Prostate gland (tissue), 2 donors: ENCODE measurements at regions not wholly inside any gene's neighbourhood (a gene's known extent, or its start where the extent isn't known, plus 50 kb on each side); places are given as distances from the start of the nearest gene placed in this dataset.

Experiments
- DNase-seq: peaks from one replicate; pipeline ENCODE4 v3.0.0-alpha.2; 2019; ENCODE audit warnings: low spot score
- H3K27ac ChIP-seq, 2 donors: fragments of 200-600 bp; sonication (generic); 2 replicates each; pipeline ENCODE4 v1.5.1; 2017 to 2019
- H3K27me3 ChIP-seq: fragments of 200-600 bp; sonication (generic); replicated peaks from 2 replicates; pipeline ENCODE4 v1.5.1; 2019; ENCODE audit not compliant: insufficient read depth
- H3K36me3 ChIP-seq, 2 donors: fragments of 200-600 bp; sonication (generic); 1 replicate in 1 of 2; 2 replicates in 1 of 2; pipeline versions ENCODE4 v1.5.1 to v1.8.1; 2017 to 2019
- H3K4me1 ChIP-seq: fragments of 200-600 bp; sonication (generic); replicated peaks from 2 replicates; pipeline ENCODE4 v1.5.1; 2019
- H3K4me3 ChIP-seq, 2 donors: fragments of 200-600 bp; sonication (generic); 2 replicates each; pipeline ENCODE4 v1.5.1; 2017 to 2019
- H3K9me3 ChIP-seq: fragments of 200-600 bp; sonication (generic); 2 replicates; pipeline ENCODE4 v1.5.1; 2017
- POLR2A ChIP-seq: fragments of 450-650 bp; IDR thresholded peaks from one replicate; pipeline ENCODE4 v1.6.1; 2016; ENCODE audit warnings: antibody characterized with exemption, mild to moderate bottlenecking
- POLR2AphosphoS5 ChIP-seq: sonication (generic); formaldehyde crosslinking; IDR thresholded peaks from one replicate; pipeline ENCODE4 v1.6.1; 2017; ENCODE audit warnings: antibody characterized with exemption
- WGBS: methylation state at CpG from one replicate; pipeline ENCODE4 v1.1.5; 2018; 5-methylcytosine and 5-hydroxymethylcytosine counted together
- intact Hi-C: fragments of 100-400 bp; cut with DNase I; formaldehyde crosslinking; loops from one replicate; pipeline ENCODE4 v1.14.2; 2022
- TF ChIP-seq, protein P1 (sequence below), 4 experiments: fragments of 200-600 bp in 2 of 4; fragments of 450-650 bp in 2 of 4; sonication (generic) in 2 of 4; IDR thresholded peaks; 1 replicate in 3 of 4; 2 replicates in 1 of 4; pipeline ENCODE4 v1.5.1; 2016 to 2019; ENCODE audit warnings: antibody characterized with exemption in 4 of 4, mild to moderate bottlenecking in 2 of 4, moderate library complexity in 2 of 4

DNA sequence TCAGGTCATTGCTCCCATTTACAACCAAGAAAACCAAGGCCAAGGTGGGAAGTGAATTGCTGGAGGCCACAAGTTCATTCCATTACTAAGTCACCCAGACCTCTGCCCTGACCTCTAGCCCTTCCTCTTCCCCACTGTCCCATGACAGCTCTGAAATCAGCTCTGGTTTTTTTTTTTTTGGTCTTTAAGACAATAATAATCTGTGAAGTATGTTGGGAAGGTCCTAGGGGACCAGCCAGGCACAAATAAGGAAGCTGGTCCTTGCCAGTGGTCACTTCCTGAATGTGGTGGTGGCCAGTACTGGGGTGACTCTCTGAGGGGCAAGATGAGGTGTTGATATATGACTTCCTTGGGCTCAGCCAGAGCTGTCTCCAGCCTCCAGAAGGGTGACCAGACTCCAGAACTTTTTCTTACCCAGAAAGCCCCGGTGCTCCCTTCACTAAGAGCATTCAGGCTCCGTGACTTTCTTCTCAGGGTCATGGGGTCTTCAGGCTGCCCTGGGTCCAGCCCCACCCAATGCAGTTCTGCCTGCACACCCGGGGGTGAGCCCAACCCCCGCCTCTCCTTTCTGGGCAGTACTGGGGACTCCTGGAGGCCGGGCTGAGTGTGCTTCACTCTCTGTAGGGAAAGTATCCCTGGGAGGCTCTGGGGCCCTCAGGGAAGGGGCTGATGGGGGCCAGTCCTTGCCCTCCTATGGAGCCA lies 159.6 kb downstream of the PTPRU start:
- TF ChIP-seq POLR2A, result no peak
- TF ChIP-seq, protein P1, sequence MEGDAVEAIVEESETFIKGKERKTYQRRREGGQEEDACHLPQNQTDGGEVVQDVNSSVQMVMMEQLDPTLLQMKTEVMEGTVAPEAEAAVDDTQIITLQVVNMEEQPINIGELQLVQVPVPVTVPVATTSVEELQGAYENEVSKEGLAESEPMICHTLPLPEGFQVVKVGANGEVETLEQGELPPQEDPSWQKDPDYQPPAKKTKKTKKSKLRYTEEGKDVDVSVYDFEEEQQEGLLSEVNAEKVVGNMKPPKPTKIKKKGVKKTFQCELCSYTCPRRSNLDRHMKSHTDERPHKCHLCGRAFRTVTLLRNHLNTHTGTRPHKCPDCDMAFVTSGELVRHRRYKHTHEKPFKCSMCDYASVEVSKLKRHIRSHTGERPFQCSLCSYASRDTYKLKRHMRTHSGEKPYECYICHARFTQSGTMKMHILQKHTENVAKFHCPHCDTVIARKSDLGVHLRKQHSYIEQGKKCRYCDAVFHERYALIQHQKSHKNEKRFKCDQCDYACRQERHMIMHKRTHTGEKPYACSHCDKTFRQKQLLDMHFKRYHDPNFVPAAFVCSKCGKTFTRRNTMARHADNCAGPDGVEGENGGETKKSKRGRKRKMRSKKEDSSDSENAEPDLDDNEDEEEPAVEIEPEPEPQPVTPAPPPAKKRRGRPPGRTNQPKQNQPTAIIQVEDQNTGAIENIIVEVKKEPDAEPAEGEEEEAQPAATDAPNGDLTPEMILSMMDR (IDR thresholded peaks at IDR 0.05), result no peak
- TF ChIP-seq POLR2AphosphoS5, result no peak
- H3K4me3 ChIP-seq, result no peak overlapping the region
- WGBS, result 69% methylated on average over 5 of the region's 5 CpGs
- no peaks in the 10 kb centered on the region for H3K36me3 ChIP-seq
- H3K4me1 ChIP-seq, result no peaks in the 10 kb centered on the region
- peaks cover 4% of the 10 kb centered on the region for H3K27me3 ChIP-seq
- DNase-seq, result no peak
- H3K9me3 ChIP-seq, result no peaks in the 10 kb centered on the region
- intact Hi-C loops, result no loop called here
- H3K27ac ChIP-seq, result no peak overlapping the region

- Histone ChIP-seq H3K27ac (no peak overlapping the region), H3K4me1 (no peaks in the 10 kb centered on the region), H3K36me3 (no peaks in the 10 kb centered on the region), H3K27me3 (peaks cover 4% of the 10 kb centered on the region), H3K4me3 (no peak overlapping the region), H3K9me3 (no peaks in the 10 kb centered on the region)
- intact Hi-C loops, result no loop called here
- 73% methylated on average over 9 of the region's 9 CpGs for WGBS
- no peak for DNase-seq
- no peak for TF ChIP-seq POLR2A
- TF ChIP-seq, protein P1 (IDR thresholded peaks at IDR 0.05), result no peak
- no peak for TF ChIP-seq POLR2AphosphoS5
Measured at GRCh38 chr1:29394521-29395225, 158.4 kb downstream of the PTPRU start.

DNA sequence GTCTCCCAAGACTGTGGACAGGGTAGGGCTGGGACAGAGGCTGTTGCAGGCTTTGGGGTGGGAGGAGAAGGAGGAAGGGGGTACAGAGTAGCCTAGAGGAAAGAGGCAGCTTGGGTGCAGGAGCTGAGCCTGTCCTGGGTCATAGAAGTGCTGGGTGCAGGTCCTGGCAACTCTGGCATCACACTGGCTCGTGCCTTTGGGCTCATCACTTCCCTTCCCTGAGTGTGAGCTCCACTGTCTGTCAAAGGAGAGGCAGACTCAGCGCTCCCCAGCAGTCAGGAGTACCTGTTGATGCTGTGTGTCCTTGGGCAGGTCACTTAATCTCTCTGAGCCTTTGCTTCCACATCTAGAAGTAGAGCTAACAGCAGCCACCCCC lies 157.1 kb downstream of the PTPRU start:
- Histone ChIP-seq H3K36me3 (no peaks in the 10 kb centered on the region), H3K27ac (no peak overlapping the region), H3K9me3 (no peaks in the 10 kb centered on the region), H3K27me3 (peaks cover 7% of the 10 kb centered on the region), H3K4me1 (no peaks in the 10 kb centered on the region), H3K4me3 (no peak overlapping the region)
- intact Hi-C loops, result no loop called here
- 75% methylated on average over 2 of the region's 2 CpGs for WGBS
- DNase-seq, result no peak
- TF ChIP-seq POLR2AphosphoS5 (no peak), POLR2A (no peak)
- TF ChIP-seq, protein P1 (IDR thresholded peaks at IDR 0.05), result no peak

GRCh38 chr1:29392486-29393450 lies 156.4 kb downstream of the PTPRU start:
- TF ChIP-seq POLR2A (no peak), POLR2AphosphoS5 (no peak)
- TF ChIP-seq, protein P1 (IDR thresholded peaks at IDR 0.05), result no peak
- no peaks in the 10 kb centered on the region for H3K4me1 ChIP-seq
- intact Hi-C loops, result no loop called here
- no peak overlapping the region for H3K4me3 ChIP-seq
- H3K27ac ChIP-seq, result no peak overlapping the region
- H3K9me3 ChIP-seq, result no peaks in the 10 kb centered on the region
- WGBS, result 72% methylated on average over 7 of the region's 7 CpGs
- no peak for DNase-seq
- H3K27me3 ChIP-seq, result peaks cover 7% of the 10 kb centered on the region
- no peaks in the 10 kb centered on the region for H3K36me3 ChIP-seq
